Progenitor cell of endocrine pancreas (in vitro differentiated cells): ENCODE measurements at regions not wholly inside any gene's neighbourhood (a gene's known extent, or its start where the extent isn't known, plus 50 kb on each side); places are given as distances from the start of the nearest gene placed in this dataset.

Experiments used
- DNase-seq: peaks from one replicate; pipeline ENCODE4 v3.0.0; 2021; ENCODE audit warnings: low spot score; ENCODE audit not compliant: unreplicated experiment
- H3K27ac Mint-ChIP-seq: 2 replicates; pipeline ENCODE4 v1.8.0; 2021; ENCODE audit warnings: mild to moderate bottlenecking, moderate library complexity, mixed read lengths
- H3K27me3 Mint-ChIP-seq: 2 replicates; pipeline ENCODE4 v1.8.0; 2021; ENCODE audit warnings: mixed read lengths
- H3K36me3 Mint-ChIP-seq: 2 replicates; pipeline ENCODE4 v1.8.0; 2022; ENCODE audit warnings: mixed read lengths; ENCODE audit not compliant: insufficient read depth
- H3K4me1 Mint-ChIP-seq: 2 replicates; pipeline ENCODE4 v1.8.0; 2021; ENCODE audit warnings: low read depth, mixed read lengths
- H3K4me3 Mint-ChIP-seq: 2 replicates; pipeline ENCODE4 v1.8.0; 2021; ENCODE audit warnings: low read depth, mild to moderate bottlenecking, moderate library complexity, mixed read lengths
- H3K9me3 Mint-ChIP-seq: 2 replicates; pipeline ENCODE4 v1.8.0; 2021; ENCODE audit warnings: low read depth, mixed read lengths
- CTCF ChIP-seq: fragments of 200-600 bp; sonication (generic); IDR thresholded peaks from one replicate; pipeline ENCODE4 v1.5.0; 2021; ENCODE audit warnings: antibody characterized with exemption, mild to moderate bottlenecking; ENCODE audit not compliant: unreplicated experiment

DNA sequence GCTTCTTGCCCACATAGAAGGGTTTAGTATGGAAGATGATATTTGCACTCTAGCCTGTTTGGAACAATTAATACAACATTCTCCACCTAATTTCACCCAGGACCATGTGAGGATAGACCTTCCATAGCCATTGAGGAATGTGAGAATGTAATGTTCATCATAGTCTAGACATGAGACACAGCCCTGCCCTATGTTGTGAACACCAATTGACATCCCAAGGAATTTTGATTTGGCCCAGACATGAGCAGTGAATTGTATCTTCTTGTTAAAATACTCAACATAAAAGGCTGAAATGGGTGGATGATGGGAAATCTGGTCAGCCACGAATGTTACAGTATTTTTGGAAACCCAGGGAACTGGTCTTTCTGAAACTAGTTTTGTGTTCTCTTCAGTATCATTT, 892.3 kb upstream of the CHORDC1 start:
- Mint-ChIP-seq H3K36me3 (no peaks in the 10 kb centered on the region), H3K9me3 (no peaks in the 10 kb centered on the region), H3K4me1 (no peaks in the 10 kb centered on the region), H3K4me3 (no peak overlapping the region), H3K27me3 (no peaks in the 10 kb centered on the region), H3K27ac (no peak overlapping the region)
- TF ChIP-seq CTCF = no peak
- no peak for DNase-seq

- no peak overlapping the region for H3K27ac Mint-ChIP-seq
- H3K27me3 Mint-ChIP-seq = no peaks in the 10 kb centered on the region
- no peaks in the 10 kb centered on the region for H3K36me3 Mint-ChIP-seq
- peaks cover 4% of the 10 kb centered on the region for H3K9me3 Mint-ChIP-seq
- no peak for DNase-seq
- TF ChIP-seq CTCF = no peak
- H3K4me1 Mint-ChIP-seq = peaks cover 2% of the 10 kb centered on the region
- H3K4me3 Mint-ChIP-seq = no peak overlapping the region
These were observed 881.4 kb upstream of the CHORDC1 start for GRCh38 chr11:91104237-91104636.

- TF ChIP-seq CTCF = no peak
- Mint-ChIP-seq H3K9me3 (peaks cover 4% of the 10 kb centered on the region), H3K36me3 (no peaks in the 10 kb centered on the region), H3K27me3 (no peaks in the 10 kb centered on the region), H3K4me3 (no peak overlapping the region), H3K27ac (no peak overlapping the region), H3K4me1 (peaks cover 2% of the 10 kb centered on the region)
- DNase-seq = no peak
These were observed 877.6 kb upstream of the CHORDC1 start for GRCh38 chr11:91100427-91100826.

DNA sequence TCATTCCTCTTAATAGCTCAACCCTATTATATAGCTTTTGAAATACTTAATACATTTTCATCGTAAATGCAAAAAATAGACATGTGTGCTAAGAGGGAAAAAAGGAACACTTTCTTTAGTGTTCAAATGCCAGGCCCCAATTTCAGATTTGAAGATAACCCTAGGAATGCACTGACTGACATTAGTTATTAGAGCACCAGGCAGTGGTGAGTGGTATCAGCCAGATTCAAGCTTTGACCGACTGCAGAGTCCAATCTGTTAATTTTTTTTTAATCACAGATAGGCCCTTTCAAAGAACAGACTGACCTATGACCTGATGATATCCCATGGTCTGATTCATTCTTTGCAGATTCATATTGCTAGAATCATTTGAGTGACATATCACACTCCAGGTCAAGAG, 874.2 kb upstream of the CHORDC1 start:
- H3K27me3 Mint-ChIP-seq = no peaks in the 10 kb centered on the region
- DNase-seq = no peak
- H3K27ac Mint-ChIP-seq = no peak overlapping the region
- peaks cover under 1% of the 10 kb centered on the region for H3K4me1 Mint-ChIP-seq
- TF ChIP-seq CTCF = no peak
- H3K9me3 Mint-ChIP-seq = no peaks in the 10 kb centered on the region
- H3K4me3 Mint-ChIP-seq = no peak overlapping the region
- no peaks in the 10 kb centered on the region for H3K36me3 Mint-ChIP-seq

- H3K4me3 Mint-ChIP-seq = no peak overlapping the region
- no peaks in the 10 kb centered on the region for H3K4me1 Mint-ChIP-seq
- H3K36me3 Mint-ChIP-seq = no peaks in the 10 kb centered on the region
- H3K9me3 Mint-ChIP-seq = no peaks in the 10 kb centered on the region
- no peaks in the 10 kb centered on the region for H3K27me3 Mint-ChIP-seq
- DNase-seq = no peak
- no peak for TF ChIP-seq CTCF
- no peak overlapping the region for H3K27ac Mint-ChIP-seq
These were observed 870.3 kb upstream of the CHORDC1 start for GRCh38 chr11:91093141-91093540.
